Spinal cord (tissue), 9 donors: ENCODE measurements at regions not wholly inside any gene's neighbourhood (a gene's known extent, or its start where the extent isn't known, plus 50 kb on each side); places are given as distances from the start of the nearest gene placed in this dataset.

Source experiments
- DNase-seq, 6 donors: peaks; one replicate each; pipeline versions ENCODE4 v3.0.0 to v3.0.0-alpha.2; 2013 to 2015; ENCODE audit warnings: low spot score in 6 of 6, low read depth in 4 of 6
- H3K27ac ChIP-seq: one replicate; pipeline ENCODE4 v1.5.1; 2013; ENCODE audit warnings: low read depth, low read length, control low read depth
- H3K27me3 ChIP-seq: one replicate; pipeline ENCODE4 v1.6.1; 2013; ENCODE audit warnings: low read length; ENCODE audit not compliant: control insufficient read depth, insufficient read depth
- H3K36me3 ChIP-seq: one replicate; pipeline ENCODE4 v1.6.1; 2013; ENCODE audit warnings: low read length; ENCODE audit not compliant: control insufficient read depth, insufficient read depth
- H3K4me1 ChIP-seq: one replicate; pipeline ENCODE4 v1.6.1; 2013; ENCODE audit warnings: low read length; ENCODE audit not compliant: control insufficient read depth, insufficient read depth
- H3K4me3 ChIP-seq: one replicate; pipeline ENCODE4 v1.5.1; 2013; ENCODE audit warnings: low read depth, low read length, control low read depth
- H3K9me3 ChIP-seq: one replicate; pipeline ENCODE4 v1.6.1; 2013; ENCODE audit warnings: low read length; ENCODE audit not compliant: control insufficient read depth, insufficient read depth
- WGBS: methylation state at CpG from one replicate; pipeline ENCODE4 v1.1.5; 2013; ENCODE audit warnings: missing lambda C conversion rate; ENCODE audit not compliant: insufficient coverage; 5-methylcytosine and 5-hydroxymethylcytosine counted together
- donor health status: healthy.

DNA sequence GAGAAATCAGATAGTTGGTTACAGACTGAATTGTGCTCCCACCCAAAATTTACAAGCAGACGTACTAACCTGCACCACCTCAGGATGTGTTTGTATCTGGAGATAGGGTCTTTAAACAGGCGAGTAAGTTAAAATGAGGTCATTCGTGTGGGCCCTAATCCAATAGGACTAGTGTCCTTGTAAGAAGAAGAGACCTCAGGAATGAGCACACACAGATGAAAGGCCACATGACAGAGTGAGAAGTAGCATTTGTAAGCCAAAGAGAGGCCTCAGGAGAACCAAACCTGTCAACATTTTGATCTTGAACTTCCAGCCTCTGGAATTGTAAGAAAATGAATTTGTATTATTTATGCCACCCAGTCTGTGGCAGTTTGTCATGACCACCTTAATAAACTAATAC lies 149.5 kb upstream of the VWC2 start:
- Histone ChIP-seq H3K36me3 (no peaks in the 10 kb centered on the region), H3K27me3 (no peaks in the 10 kb centered on the region), H3K9me3 (no peaks in the 10 kb centered on the region), H3K27ac (no peak overlapping the region), H3K4me1 (no peaks in the 10 kb centered on the region), H3K4me3 (no peak overlapping the region)
- no peak for DNase-seq
- 63% methylated on average over 2 of the region's 3 CpGs for WGBS

DNA sequence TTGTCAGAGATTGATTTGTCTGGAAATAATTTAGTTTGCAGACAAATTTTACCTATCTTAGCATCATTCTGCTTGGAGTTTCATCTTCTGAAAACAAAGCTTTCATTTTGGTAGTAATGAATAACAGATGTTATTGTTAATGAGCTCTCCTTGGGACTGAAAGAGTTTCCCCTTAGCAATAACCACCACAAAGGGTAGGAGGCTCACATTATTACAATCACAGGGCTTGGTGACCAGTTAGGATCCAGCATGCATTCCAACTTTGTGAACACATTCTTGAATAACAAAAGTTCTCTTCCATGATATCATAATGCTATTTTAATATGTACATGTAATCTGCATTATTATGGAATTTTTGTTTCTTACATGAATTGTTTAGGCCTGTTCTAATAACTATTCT lies 148.8 kb upstream of the VWC2 start:
- no peaks in the 10 kb centered on the region for H3K36me3 ChIP-seq
- no peak for DNase-seq
- H3K4me1 ChIP-seq, result no peaks in the 10 kb centered on the region
- H3K27me3 ChIP-seq, result no peaks in the 10 kb centered on the region
- no peak overlapping the region for H3K27ac ChIP-seq
- no peak overlapping the region for H3K4me3 ChIP-seq
- H3K9me3 ChIP-seq, result no peaks in the 10 kb centered on the region

GRCh38 chr7:49630513-49630912 lies 142.9 kb upstream of the VWC2 start:
- no peak overlapping the region for H3K4me3 ChIP-seq
- no peak overlapping the region for H3K27ac ChIP-seq
- DNase-seq, result no peak
- no peaks in the 10 kb centered on the region for H3K36me3 ChIP-seq
- H3K4me1 ChIP-seq, result peaks cover 3% of the 10 kb centered on the region
- no peaks in the 10 kb centered on the region for H3K27me3 ChIP-seq
- 87% methylated on average over 6 of the region's 7 CpGs for WGBS
- no peaks in the 10 kb centered on the region for H3K9me3 ChIP-seq

DNA sequence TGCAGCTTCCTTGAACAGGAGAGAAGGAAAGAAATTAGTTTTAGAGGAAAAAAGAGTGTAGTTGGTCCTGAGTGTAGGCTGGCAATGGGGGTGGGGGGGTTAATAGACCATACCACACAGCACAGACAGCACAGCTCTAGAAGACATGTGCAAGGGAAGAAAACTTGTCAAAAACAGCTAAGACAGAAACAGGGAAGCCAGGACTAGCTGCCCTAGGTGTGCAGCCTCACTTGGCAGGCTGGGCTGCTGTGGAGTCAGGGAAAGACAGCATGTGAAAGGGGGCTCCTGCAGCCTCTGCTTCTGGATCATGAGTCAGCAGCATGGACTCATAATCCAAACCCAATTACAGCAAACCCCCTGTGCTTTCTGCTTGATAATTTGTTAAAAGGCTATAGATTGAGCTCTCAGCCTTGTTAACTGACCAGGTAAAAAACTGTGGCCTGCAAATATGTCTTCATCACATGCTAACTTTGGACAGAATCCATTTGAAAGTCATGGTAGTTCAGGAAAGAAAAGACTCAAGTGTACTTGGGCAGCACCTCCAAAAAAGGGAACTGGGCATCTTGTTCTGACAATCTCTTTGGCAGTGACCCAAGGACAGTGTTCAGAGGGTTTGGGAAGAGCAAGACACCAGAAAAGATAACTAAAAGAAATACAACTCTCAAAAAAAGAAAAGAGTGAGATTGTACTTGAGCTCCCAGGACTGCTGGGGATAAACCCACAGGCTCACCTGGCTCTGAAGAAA lies 142.2 kb upstream of the VWC2 start:
- H3K4me3 ChIP-seq, result no peak overlapping the region
- no peaks in the 10 kb centered on the region for H3K27me3 ChIP-seq
- H3K9me3 ChIP-seq, result no peaks in the 10 kb centered on the region
- H3K27ac ChIP-seq, result no peak overlapping the region
- no peaks in the 10 kb centered on the region for H3K36me3 ChIP-seq
- peak in 1 of 6 donors; percentile 13 for DNase-seq
- peaks cover 3% of the 10 kb centered on the region for H3K4me1 ChIP-seq

DNA sequence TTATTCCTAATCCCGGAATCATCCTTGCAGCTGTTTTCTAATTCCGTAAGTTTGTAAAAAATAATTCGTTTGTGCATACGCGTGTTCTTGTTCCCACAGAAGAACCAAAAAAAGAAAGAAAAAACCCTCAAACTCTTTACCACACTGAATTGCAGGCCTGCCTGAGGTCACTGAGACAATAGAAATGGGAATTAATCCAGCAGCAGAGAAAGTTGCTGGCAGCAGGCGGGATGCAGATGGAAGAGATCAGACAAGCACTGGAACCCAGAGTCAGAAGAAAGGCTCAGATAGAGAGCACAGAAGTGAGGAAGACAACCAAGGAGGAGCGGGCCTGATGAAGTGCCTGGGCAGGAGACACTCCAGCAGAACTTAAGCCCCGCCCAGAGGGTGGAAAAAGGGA lies 141.5 kb upstream of the VWC2 start:
- H3K27ac ChIP-seq, result no peak overlapping the region
- H3K4me1 ChIP-seq, result peaks cover 3% of the 10 kb centered on the region
- peak in 1 of 6 donors; percentile 18 for DNase-seq

DNA sequence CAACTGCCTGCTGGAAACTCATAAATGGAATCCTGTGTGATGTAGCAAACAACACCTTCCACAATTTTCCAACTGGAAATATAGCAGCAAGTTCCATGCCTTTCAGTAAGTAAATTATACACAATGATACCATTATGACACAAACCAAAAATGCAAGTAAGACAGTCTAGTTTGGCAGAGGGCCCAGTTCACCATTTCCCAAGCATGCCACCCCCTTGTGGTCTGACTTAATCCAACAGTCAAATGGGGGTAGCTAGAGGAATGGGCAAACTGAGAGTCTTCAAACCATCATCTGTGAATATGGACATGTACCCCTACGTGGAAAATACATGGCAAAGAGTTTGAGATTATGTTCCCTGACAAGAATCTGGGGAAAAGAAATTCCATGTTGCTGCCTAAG lies 137.6 kb upstream of the VWC2 start:
- no peak overlapping the region for H3K27ac ChIP-seq
- no peaks in the 10 kb centered on the region for H3K36me3 ChIP-seq
- no peak for DNase-seq
- no peaks in the 10 kb centered on the region for H3K27me3 ChIP-seq
- H3K9me3 ChIP-seq, result no peaks in the 10 kb centered on the region
- no CpG with 5 or more reads among the region's 1 CpG for WGBS
- peaks cover 3% of the 10 kb centered on the region for H3K4me1 ChIP-seq
- no peak overlapping the region for H3K4me3 ChIP-seq

More for the DNA sequence above, 141.5 kb upstream of the VWC2 start:
- WGBS, result 91% methylated on average over 3 of the region's 8 CpGs
- H3K27me3 ChIP-seq, result no peaks in the 10 kb centered on the region
- H3K4me3 ChIP-seq, result no peak overlapping the region
- H3K9me3 ChIP-seq, result no peaks in the 10 kb centered on the region
- H3K36me3 ChIP-seq, result no peaks in the 10 kb centered on the region

GRCh38 chr7:49636400-49636799 lies 137.0 kb upstream of the VWC2 start:
- WGBS, result 100% methylated on average over 1 of the region's 3 CpGs
- Histone ChIP-seq H3K27ac (no peak overlapping the region), H3K36me3 (no peaks in the 10 kb centered on the region), H3K27me3 (no peaks in the 10 kb centered on the region), H3K4me1 (peaks cover 3% of the 10 kb centered on the region), H3K9me3 (no peaks in the 10 kb centered on the region), H3K4me3 (no peak overlapping the region)
- DNase-seq, result no peak

GRCh38 chr7:49638166-49638565 lies 135.3 kb upstream of the VWC2 start:
- H3K27me3 ChIP-seq, result no peaks in the 10 kb centered on the region
- H3K4me1 ChIP-seq, result peaks cover 1% of the 10 kb centered on the region
- DNase-seq, result no peak
- WGBS, result 67% methylated on average over 1 of the region's 3 CpGs
- H3K36me3 ChIP-seq, result no peaks in the 10 kb centered on the region
- H3K4me3 ChIP-seq, result no peak overlapping the region
- H3K9me3 ChIP-seq, result no peaks in the 10 kb centered on the region
- H3K27ac ChIP-seq, result no peak overlapping the region

GRCh38 chr7:49639068-49639593 lies 134.3 kb upstream of the VWC2 start:
- Histone ChIP-seq H3K27me3 (no peaks in the 10 kb centered on the region), H3K27ac (no peak overlapping the region), H3K9me3 (no peaks in the 10 kb centered on the region), H3K4me3 (no peak overlapping the region), H3K4me1 (peaks cover 7% of the 10 kb centered on the region), H3K36me3 (no peaks in the 10 kb centered on the region)
- no CpG with 5 or more reads among the region's 1 CpG for WGBS
- DNase-seq, result no peak

DNA sequence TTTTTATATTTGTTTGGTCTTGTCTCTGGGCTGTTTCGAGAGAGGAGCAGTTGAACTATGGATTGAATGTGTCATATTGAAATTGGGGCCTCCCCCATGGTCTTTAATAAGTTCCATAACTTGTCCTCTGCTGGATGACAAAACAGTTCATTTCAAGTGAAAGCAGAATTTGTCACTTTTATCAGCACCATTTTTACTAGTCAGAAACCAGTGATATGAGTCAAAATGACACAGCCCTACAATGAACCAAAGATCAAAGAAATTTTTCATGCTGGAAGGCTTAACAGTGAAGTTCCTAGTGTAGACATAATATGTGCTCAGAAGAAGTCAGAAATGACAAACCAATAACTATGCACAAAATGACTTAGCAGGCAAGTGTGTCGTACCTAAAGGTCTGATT lies 133.6 kb upstream of the VWC2 start:
- H3K9me3 ChIP-seq, result no peaks in the 10 kb centered on the region
- DNase-seq, result no peak
- H3K27ac ChIP-seq, result no peak overlapping the region
- no peaks in the 10 kb centered on the region for H3K27me3 ChIP-seq
- H3K36me3 ChIP-seq, result no peaks in the 10 kb centered on the region
- WGBS, result 100% methylated on average over 1 of the region's 2 CpGs
- H3K4me1 ChIP-seq, result peaks cover 7% of the 10 kb centered on the region
- no peak overlapping the region for H3K4me3 ChIP-seq
